ENCODE measurements at regions not wholly inside any gene's neighbourhood (a gene's known extent, or its start where the extent isn't known, plus 50 kb on each side); places are given as distances from the start of the nearest gene placed in this dataset.
A peak's percentile ranks its signal among the peaks of the same experiment; 100 is the strongest.

GRCh38 chr10:86595496-86595895 is 58.9 kb upstream of the OPN4 start:
- Histone ChIP-seq H3K27ac (no peak overlapping the region), H3K4me3 (no peak overlapping the region), H3K9me3 (no peaks in the 10 kb centered on the region), H3K27me3 (no peaks in the 10 kb centered on the region), H3K36me3 (replicated peaks in 1 of 2; ENCODE audit: insufficient read depth in 1 of 2, low read depth in 2 of 2) (no peaks in the 10 kb centered on the region), H3K4me1 (no peaks in the 10 kb centered on the region)
- ATAC-seq (no peak), DNase-seq (no peak)
- intact Hi-C loops (cut with DNase I) = no loop called here
- WGBS, 2 donors = 86 to 93% methylated on average over 5 of the region's 5 CpGs
- TF ChIP-seq CTCF (IDR thresholded peaks at IDR 0.05) (no peak), POLR2A (IDR thresholded peaks at IDR 0.05) (no peak)

GRCh38 chr10:86596266-86596665 is 58.1 kb upstream of the OPN4 start:
- 42 to 48% methylated on average over 2 to 3 of the region's 3 CpGs for WGBS, 2 donors
- ATAC-seq = no peak

GRCh38 chr10:86597306-86597705 is 57.0 kb upstream of the OPN4 start:
- intact Hi-C loops (cut with DNase I) = no loop called here
- Histone ChIP-seq H3K4me3 (no peak overlapping the region), H3K36me3 (replicated peaks in 1 of 2; ENCODE audit: insufficient read depth in 1 of 2, low read depth in 2 of 2) (no peaks in the 10 kb centered on the region), H3K27ac (no peak overlapping the region), H3K27me3 (no peaks in the 10 kb centered on the region), H3K4me1 (no peaks in the 10 kb centered on the region), H3K9me3 (no peaks in the 10 kb centered on the region)
- TF ChIP-seq POLR2A (IDR thresholded peaks at IDR 0.05) = no peak
- TF ChIP-seq CTCF (IDR thresholded peaks at IDR 0.05) = no peak
- 90 to 99% methylated on average over 7 to 15 of the region's 15 CpGs for WGBS, 2 donors
- no peak for ATAC-seq
- no peak for DNase-seq

More at GRCh38 chr10:86596266-86596665, 58.1 kb upstream of the OPN4 start:
- no peak overlapping the region for H3K4me3 ChIP-seq
- intact Hi-C loops (cut with DNase I) = no loop called here
- no peak overlapping the region for H3K27ac ChIP-seq
- H3K36me3 ChIP-seq (replicated peaks in 1 of 2; ENCODE audit: insufficient read depth in 1 of 2, low read depth in 2 of 2) = no peaks in the 10 kb centered on the region
- H3K4me1 ChIP-seq = no peaks in the 10 kb centered on the region
- no peaks in the 10 kb centered on the region for H3K9me3 ChIP-seq
- TF ChIP-seq POLR2A (IDR thresholded peaks at IDR 0.05) = no peak
- TF ChIP-seq CTCF (IDR thresholded peaks at IDR 0.05) = no peak
- DNase-seq = peak in 1 of 4 donors; percentile 28
- no peaks in the 10 kb centered on the region for H3K27me3 ChIP-seq

- Histone ChIP-seq H3K9me3 (no peaks in the 10 kb centered on the region), H3K4me1 (no peaks in the 10 kb centered on the region), H3K27ac (no peak overlapping the region), H3K36me3 (replicated peaks in 1 of 2; ENCODE audit: insufficient read depth in 1 of 2, low read depth in 2 of 2) (no peaks in the 10 kb centered on the region), H3K27me3 (no peaks in the 10 kb centered on the region), H3K4me3 (no peak overlapping the region)
- ATAC-seq (no peak), DNase-seq (no peak)
- intact Hi-C loops (cut with DNase I) = no loop called here
- TF ChIP-seq POLR2A (IDR thresholded peaks at IDR 0.05) (no peak), CTCF (IDR thresholded peaks at IDR 0.05) (no peak)
- 92 to 100% methylated on average over 1 of the region's 1 CpG for WGBS, 2 donors
Measured at GRCh38 chr10:86598151-86598550, 56.2 kb upstream of the OPN4 start.

GRCh38 chr10:86599041-86599440 is 55.3 kb upstream of the OPN4 start:
- WGBS, 2 donors = 71 to 79% methylated on average over 5 of the region's 5 CpGs
- Histone ChIP-seq H3K4me1 (peaks cover 3% of the 10 kb centered on the region), H3K36me3 (replicated peaks in 1 of 2; ENCODE audit: insufficient read depth in 1 of 2, low read depth in 2 of 2) (no peaks in the 10 kb centered on the region), H3K9me3 (no peaks in the 10 kb centered on the region), H3K27ac (no peak overlapping the region), H3K4me3 (no peak overlapping the region), H3K27me3 (no peaks in the 10 kb centered on the region)
- no peak for TF ChIP-seq POLR2A (IDR thresholded peaks at IDR 0.05)
- no peak for TF ChIP-seq CTCF (IDR thresholded peaks at IDR 0.05)
- DNase-seq (no peak), ATAC-seq (no peak)
- intact Hi-C loops (cut with DNase I) = no loop called here

Data from body of pancreas (tissue), 4 donors.